ENCODE measurements at regions not wholly inside any gene's neighbourhood (a gene's known extent, or its start where the extent isn't known, plus 50 kb on each side); places are given as distances from the start of the nearest gene placed in this dataset.

- DNase-seq (ENCODE audit: low spot score) = no peak
Measured at GRCh38 chr11:45473341-45473895, 187.3 kb upstream of the SYT13 start.

- no peak for DNase-seq (ENCODE audit: low spot score)
Measured at GRCh38 chr11:45472716-45473317, 186.7 kb upstream of the SYT13 start.

- no peak for DNase-seq (ENCODE audit: low spot score)
Measured at GRCh38 chr11:45471266-45471665, 185.1 kb upstream of the SYT13 start.

GRCh38 chr11:45470794-45471167 lies 184.6 kb upstream of the SYT13 start:
- DNase-seq (ENCODE audit: low spot score) = no peak

GRCh38 chr11:45470151-45470793 lies 184.1 kb upstream of the SYT13 start:
- no peak for DNase-seq (ENCODE audit: low spot score)

GRCh38 chr11:45468267-45468856 lies 182.2 kb upstream of the SYT13 start:
- no peak for DNase-seq (ENCODE audit: low spot score)

DNA sequence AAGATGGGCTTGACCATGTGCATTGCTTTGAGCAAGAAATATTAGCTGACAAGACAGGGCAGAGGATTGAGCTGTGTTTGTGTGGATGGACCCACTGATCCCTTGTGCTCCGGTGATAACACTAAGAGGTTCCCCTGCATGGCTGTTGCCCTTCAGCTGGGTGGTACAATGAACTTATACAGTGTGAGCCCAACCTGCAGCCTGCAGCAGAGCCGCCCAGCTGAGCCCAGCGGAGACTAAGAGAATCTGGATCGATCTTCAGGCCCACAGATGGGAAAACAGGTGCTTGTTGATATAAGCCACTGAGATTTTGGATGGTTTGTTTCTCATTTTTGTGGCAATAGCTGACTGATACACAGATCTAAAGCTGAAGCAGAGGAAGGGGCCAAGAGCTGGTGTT lies 177.4 kb upstream of the SYT13 start:
- DNase-seq (ENCODE audit: low spot score) = no peak

GRCh38 chr11:45461514-45461913 lies 175.4 kb upstream of the SYT13 start:
- DNase-seq (ENCODE audit: low spot score) = no peak

GRCh38 chr11:45459491-45459890 lies 173.3 kb upstream of the SYT13 start:
- DNase-seq (ENCODE audit: low spot score) = no peak

DNA sequence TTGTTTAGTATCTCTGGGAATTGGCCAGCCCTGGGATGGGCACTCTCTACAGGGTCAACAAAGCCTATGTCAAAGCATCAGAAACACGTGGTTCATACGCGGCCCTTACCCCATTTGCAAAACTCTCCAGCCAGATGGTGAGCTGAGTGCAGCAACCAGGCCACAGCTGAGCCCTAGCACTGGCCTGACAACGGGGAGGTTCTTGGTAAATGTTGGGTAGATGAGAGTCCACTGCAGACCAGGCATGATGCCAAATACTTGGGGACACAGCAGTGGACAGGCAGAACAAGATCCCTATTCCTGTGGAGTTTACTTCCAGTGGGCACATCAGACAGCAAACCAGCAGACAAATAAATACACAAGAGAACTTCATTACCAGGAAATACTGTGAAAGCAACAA lies 172.1 kb upstream of the SYT13 start:
- no peak for DNase-seq (ENCODE audit: low spot score)

DNA sequence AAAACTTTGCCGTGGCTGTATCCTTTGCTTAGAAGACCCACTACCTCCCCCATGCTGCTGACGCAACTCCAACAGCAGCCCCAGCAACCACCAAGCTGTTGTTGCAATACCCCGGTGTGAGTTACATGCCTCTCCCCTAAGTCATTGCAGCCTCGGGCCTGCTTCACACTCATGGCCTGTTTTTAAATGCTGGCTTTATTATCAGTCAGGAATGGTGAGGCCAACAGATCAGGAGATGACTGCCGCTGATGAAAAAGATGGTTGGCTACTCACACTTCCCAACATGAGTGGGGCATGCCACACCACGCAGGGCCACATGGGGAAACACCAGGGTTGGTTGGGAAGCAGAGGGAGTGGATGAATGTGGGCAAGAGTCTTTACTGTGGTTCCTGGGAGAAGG lies 171.5 kb upstream of the SYT13 start:
- DNase-seq (ENCODE audit: low spot score) = no peak

- no peak for DNase-seq (ENCODE audit: low spot score)
Measured at GRCh38 chr11:45456686-45457085, 170.5 kb upstream of the SYT13 start.

DNA sequence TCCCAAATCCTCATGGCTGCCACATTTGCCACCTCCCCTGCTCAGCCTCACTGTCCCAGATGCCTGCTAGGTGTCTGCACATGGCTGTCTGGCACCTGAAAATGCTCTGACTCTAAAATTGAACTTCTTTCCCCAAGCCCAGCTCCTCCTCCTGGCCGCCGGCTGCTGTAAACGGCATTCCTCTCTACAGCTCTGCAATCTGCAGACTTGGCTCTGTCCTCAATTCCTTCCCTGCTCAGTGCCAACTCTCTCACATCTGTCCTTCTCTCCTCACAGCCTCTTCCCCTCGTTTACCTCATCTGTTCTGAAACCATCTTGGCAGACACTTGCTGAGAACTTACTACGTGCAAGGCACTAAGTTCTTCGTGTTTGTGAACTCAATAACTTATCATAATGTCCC lies 169.4 kb upstream of the SYT13 start:
- DNase-seq (ENCODE audit: low spot score) = no peak

DNA sequence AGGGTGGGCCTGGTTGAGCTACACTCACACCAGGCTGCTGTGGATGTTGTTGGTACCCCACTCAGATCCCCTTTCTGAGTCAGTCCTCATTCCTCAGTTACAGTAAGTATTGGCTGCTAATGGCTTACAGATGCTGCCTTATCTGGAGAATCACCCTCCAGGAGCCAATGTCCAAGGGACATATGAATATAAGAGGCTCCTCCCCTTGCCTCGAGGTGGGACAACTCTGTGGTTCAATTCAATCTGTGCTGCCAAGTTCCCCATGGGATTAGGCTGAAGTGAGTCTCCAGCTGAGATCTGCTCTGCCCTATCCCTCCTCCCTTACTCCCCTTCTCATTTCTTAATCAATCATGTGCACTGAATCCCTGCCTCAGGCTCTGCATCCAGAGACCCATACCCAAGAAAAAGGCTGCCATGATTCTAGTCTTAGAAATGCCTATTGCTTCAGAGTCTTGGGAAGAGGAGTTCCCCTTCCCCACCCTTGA lies 168.8 kb upstream of the SYT13 start:
- no peak for DNase-seq (ENCODE audit: low spot score)

GRCh38 chr11:45453721-45454120 lies 167.6 kb upstream of the SYT13 start:
- no peak for DNase-seq (ENCODE audit: low spot score)

GRCh38 chr11:45451766-45452440 lies 165.8 kb upstream of the SYT13 start:
- DNase-seq (ENCODE audit: low spot score) = no peak

DNA sequence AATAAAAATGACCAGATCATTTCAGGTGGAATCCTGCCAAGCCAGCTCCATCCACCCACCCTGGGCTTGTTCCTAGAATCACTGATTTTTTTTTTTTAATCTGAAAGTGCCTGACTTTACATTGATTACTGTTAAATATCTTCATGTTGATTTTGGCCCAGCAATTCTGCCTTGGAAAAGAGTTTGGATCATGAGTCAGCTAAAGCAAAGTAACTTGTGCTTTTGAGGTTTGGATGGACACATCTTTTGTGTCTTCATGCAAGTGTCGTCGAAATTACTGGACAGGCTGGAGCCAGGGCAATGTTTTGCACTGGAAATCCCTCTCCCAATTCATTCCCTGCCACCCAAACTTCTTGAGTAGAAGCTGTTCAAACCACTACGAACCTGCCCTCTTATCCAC lies 164.0 kb upstream of the SYT13 start:
- no peak for DNase-seq (ENCODE audit: low spot score)

- no peak for DNase-seq (ENCODE audit: low spot score)
Measured at GRCh38 chr11:45449036-45449601, 163.0 kb upstream of the SYT13 start.

GRCh38 chr11:45448561-45448960 lies 162.4 kb upstream of the SYT13 start:
- no peak for DNase-seq (ENCODE audit: low spot score)

- DNase-seq (ENCODE audit: low spot score) = no peak
Measured at GRCh38 chr11:45446998-45447397, 160.9 kb upstream of the SYT13 start.

DNA sequence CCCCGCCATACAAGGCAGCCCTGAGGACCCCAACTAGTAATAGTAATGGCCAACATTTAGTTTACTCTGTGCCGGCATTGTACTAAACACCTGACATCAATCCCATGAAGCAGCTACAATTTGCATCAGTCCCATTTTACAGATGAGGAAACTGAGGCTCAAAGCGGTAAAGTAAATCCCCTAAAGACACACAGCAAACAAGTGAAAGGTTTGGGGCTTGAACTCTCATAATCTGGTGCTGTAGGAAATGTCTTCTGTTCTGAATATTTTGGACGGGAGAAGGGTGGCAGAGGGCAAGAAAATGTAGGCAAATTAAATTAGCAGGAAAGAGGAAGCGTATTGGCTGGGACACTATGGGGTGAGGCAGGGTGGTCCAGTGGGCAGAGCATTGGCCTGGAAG lies 160.3 kb upstream of the SYT13 start:
- no peak for DNase-seq (ENCODE audit: low spot score)

DNA sequence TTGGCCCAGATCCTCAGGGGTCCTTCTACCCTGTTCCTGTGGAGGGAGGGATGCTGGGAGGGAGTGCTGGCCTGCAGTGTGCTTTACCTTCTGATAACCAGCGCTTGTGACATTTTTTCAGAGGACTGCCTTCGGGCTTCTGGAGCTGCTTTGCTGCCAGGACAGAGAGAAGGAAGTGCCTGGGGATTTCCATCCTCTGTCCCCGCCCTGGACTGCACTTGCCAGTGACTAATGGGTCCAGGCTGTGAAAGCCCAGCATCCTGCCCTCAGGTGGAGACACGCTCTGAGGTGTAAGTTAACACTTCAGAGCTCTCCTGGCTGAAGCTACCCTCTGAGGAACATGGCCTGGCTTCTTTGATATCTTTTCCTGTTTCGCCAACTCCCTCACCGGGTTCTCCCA lies 158.7 kb upstream of the SYT13 start:
- no peak for DNase-seq (ENCODE audit: low spot score)

DNA sequence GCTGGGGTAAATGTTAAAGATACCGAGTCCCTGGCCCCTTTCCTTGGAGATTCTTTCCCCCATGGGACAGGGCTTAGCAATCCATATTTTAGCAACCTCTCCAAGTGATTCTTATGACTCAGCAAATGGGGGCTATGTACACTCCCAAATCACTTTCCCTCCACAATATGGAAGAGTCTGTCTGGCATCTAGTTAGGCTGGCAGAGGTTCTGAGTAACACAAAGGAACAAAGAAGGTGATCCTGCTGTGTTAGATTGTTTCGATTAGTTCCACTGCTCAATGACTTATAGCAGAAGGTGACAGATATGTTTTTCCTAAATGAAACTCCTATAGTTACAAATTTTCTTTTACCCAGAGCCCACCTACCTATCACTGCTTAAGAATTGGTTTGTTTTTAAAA lies 154.0 kb upstream of the SYT13 start:
- DNase-seq (ENCODE audit: low spot score) = no peak

Data from COLO829 (cell line).